Subcutaneous abdominal adipose tissue (tissue), 5 donors: ENCODE measurements at regions not wholly inside any gene's neighbourhood (a gene's known extent, or its start where the extent isn't known, plus 50 kb on each side); places are given as distances from the start of the nearest gene placed in this dataset.

Source experiments
- H3K27ac ChIP-seq: one replicate; pipeline ENCODE4 v1.7.0; 2013; ENCODE audit warnings: low read depth, mild to moderate bottlenecking, inconsistent platforms, low read length, moderate library complexity
- H3K27me3 ChIP-seq, 5 donors: one replicate each; pipeline ENCODE4 v1.7.0; 2013; ENCODE audit warnings: low read length in 5 of 5, inconsistent platforms in 1 of 5; ENCODE audit not compliant: control insufficient read depth in 5 of 5, insufficient read depth in 4 of 5
- H3K36me3 ChIP-seq, 5 donors: one replicate each; pipeline ENCODE4 v1.7.0; 2013; ENCODE audit warnings: low read length in 5 of 5; ENCODE audit not compliant: control insufficient read depth in 5 of 5, insufficient read depth in 5 of 5
- H3K4me1 ChIP-seq, 5 donors: one replicate each; pipeline ENCODE4 v1.7.0; 2013; ENCODE audit warnings: low read length in 5 of 5, mild to moderate bottlenecking in 3 of 5, moderate library complexity in 1 of 5; ENCODE audit not compliant: control insufficient read depth in 5 of 5, insufficient read depth in 5 of 5
- H3K4me3 ChIP-seq, 5 donors: one replicate each; pipeline ENCODE4 v1.7.0; 2013; ENCODE audit warnings: low read length in 5 of 5, low read depth in 1 of 5
- H3K9ac ChIP-seq, 5 donors: one replicate each; pipeline ENCODE4 v1.7.0; 2013; ENCODE audit warnings: low read length in 5 of 5, mild to moderate bottlenecking in 4 of 5, moderate library complexity in 3 of 5
- H3K9me3 ChIP-seq, 5 donors: one replicate each; pipeline ENCODE4 v1.7.0; 2013; ENCODE audit warnings: low read length in 5 of 5; ENCODE audit not compliant: control insufficient read depth in 5 of 5
- donor health status: healthy.
- donor health status: healthy.
- donor health status: healthy.
- donor health status: healthy.
- donor health status: healthy.

DNA sequence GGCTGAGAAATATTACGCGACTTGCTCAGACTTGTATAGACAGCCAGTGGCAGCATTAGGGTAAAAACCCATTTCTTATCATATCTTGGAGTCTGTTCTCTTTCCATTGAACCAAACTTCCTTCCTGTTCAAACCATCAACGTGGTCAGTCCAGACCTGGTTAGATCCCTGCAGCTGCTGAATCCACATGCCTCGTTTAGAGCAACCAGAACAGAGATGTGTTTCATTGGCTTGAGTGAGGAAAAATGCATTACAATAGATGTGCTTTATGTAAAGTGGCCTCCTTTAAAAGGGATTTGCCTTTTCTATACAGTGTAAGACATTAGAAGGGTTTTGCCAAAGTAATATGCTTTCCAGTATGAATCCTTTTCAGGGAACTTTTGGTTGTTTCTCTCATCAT lies 232.4 kb downstream of the MEIS1 start:
- Histone ChIP-seq H3K9ac (no peak overlapping the region), H3K4me3 (no peak overlapping the region), H3K27me3 (no peaks in the 10 kb centered on the region), H3K4me1 (no peaks in the 10 kb centered on the region), H3K9me3 (no peaks in the 10 kb centered on the region), H3K36me3 (no peaks in the 10 kb centered on the region), H3K27ac (no peak overlapping the region)

DNA sequence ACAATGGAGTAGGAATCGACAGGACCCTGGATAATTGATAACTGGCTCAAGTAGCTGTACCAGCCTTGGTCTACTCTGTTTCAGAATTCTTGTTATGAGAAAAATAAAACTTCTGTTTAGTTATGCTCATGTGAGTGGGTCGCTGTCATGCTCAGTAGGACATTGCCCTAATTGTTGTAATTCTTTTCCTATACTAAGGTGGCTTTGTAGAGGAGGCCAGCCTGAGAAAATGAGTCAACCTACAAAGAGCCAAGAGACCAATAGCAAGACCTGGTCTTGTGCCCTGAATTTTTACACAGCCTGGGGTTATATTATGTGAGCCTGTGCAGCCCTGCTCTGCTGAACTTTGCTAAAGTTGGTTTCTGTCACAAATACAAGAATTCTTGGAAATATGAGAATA lies 238.4 kb downstream of the MEIS1 start:
- H3K27ac ChIP-seq: no peak overlapping the region
- no peaks in the 10 kb centered on the region for H3K4me1 ChIP-seq
- H3K9me3 ChIP-seq: no peaks in the 10 kb centered on the region
- H3K4me3 ChIP-seq: no peak overlapping the region
- H3K9ac ChIP-seq: no peak overlapping the region
- no peaks in the 10 kb centered on the region for H3K36me3 ChIP-seq
- H3K27me3 ChIP-seq: no peaks in the 10 kb centered on the region

DNA sequence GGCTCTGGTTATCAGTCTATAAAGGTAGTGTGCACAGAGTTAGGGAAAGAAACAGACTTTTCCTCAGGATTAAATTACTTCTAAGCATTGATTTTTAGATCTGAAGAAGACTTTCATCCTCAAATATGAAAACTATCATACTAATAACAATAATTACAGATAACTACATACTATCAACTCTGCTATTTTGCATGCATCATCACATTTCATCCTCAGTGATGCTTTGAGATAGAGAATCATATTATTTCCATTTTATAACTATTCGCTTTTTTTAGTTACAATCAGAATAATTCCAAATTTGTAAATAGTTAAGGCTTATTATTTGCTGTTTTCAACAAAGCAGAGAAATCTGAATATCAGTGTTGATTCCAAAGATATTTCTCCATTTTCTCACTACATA lies 239.2 kb downstream of the MEIS1 start:
- Histone ChIP-seq H3K4me3 (no peak overlapping the region), H3K9ac (no peak overlapping the region), H3K27me3 (no peaks in the 10 kb centered on the region), H3K36me3 (no peaks in the 10 kb centered on the region), H3K27ac (no peak overlapping the region), H3K9me3 (no peaks in the 10 kb centered on the region), H3K4me1 (no peaks in the 10 kb centered on the region)

DNA sequence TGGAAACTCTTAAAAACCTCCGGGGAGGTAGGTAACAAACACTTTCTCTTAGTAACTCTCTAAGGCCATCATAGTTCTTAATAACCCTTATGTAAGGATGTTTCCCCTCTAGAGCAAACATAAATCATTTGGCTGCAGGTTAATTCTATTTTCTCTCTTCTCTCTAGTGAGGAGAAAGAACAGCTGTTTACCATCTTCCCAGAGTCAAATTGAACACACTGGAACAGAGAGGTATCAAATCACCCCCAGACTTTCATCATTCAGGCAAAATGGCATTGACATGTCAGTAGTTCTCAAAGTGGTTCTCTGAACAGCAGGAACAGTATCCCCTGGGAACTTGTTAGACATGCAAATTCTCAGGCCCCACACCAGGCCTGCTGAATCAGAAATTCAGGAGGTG lies 240.7 kb downstream of the MEIS1 start:
- H3K9ac ChIP-seq: no peak overlapping the region
- no peaks in the 10 kb centered on the region for H3K9me3 ChIP-seq

DNA sequence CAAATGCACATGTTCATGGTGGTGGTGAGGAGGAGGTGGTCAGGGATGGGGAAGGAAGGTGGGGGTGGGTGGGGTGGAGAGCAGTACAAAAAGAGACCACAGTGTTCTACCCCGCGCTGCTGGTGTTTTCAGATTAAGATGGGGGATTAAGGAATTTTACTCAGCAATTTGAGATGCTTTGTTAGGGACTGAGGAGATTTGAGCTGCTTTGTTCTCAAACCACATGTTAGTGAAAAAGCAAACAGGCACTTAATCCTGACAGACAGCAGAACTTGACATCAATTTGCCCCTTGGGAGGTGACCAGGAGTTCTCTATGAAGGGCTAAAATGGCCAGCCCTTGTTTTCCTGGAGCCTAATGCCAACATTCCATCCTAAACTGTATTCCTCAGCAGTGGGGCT lies 244.5 kb downstream of the MEIS1 start:
- Histone ChIP-seq H3K4me3 (no peak overlapping the region), H3K27me3 (no peaks in the 10 kb centered on the region), H3K4me1 (no peaks in the 10 kb centered on the region), H3K27ac (no peak overlapping the region), H3K36me3 (no peaks in the 10 kb centered on the region), H3K9ac (no peak overlapping the region), H3K9me3 (no peaks in the 10 kb centered on the region)

More for the DNA sequence above, 240.7 kb downstream of the MEIS1 start:
- H3K4me1 ChIP-seq: no peaks in the 10 kb centered on the region
- H3K4me3 ChIP-seq: no peak overlapping the region
- H3K36me3 ChIP-seq: no peaks in the 10 kb centered on the region
- no peaks in the 10 kb centered on the region for H3K27me3 ChIP-seq
- H3K27ac ChIP-seq: no peak overlapping the region

DNA sequence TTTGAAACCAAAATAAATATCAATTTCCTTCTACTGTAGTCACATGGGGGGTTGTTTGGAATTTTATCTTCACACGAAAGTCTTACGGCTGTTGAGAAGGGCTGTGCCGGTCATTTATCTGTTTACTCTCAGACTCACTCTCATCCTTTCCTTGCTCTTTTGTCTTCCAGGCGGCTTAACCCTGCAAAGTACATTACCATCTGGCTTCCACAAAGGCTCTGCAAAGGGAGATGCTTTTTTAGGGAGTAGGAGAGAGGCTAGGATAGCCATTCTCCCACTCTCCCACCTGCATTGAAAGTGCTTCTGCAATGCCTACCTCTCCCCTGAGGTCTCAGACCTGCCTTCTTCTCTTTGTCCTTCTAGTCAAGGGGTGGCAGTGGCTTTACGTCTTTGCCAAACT lies 247.6 kb downstream of the MEIS1 start:
- H3K27me3 ChIP-seq: no peaks in the 10 kb centered on the region
- no peaks in the 10 kb centered on the region for H3K36me3 ChIP-seq
- H3K9me3 ChIP-seq: no peaks in the 10 kb centered on the region
- H3K9ac ChIP-seq: no peak overlapping the region
- no peak overlapping the region for H3K4me3 ChIP-seq
- no peak overlapping the region for H3K27ac ChIP-seq
- no peaks in the 10 kb centered on the region for H3K4me1 ChIP-seq

DNA sequence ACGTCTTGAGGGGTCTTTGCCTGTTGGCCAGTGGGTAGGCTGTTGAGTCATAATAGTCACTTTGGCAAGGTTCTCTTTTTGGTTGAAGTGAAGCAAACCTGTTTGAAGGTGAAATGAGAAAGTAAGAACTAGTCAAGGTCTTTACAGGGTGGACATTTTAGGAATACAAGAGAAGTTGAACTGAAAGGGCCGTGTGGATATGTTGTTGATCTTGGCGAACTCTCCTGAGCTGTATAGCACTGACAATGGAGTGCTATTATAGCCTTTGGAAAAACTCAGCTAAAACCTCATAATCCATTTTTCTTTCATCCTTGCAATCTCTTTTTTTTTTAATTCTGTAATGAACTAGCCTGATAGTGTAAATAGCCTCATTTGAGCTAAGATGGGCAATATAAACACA lies 248.1 kb downstream of the MEIS1 start:
- no peaks in the 10 kb centered on the region for H3K36me3 ChIP-seq
- H3K4me3 ChIP-seq: no peak overlapping the region
- H3K9ac ChIP-seq: no peak overlapping the region
- no peaks in the 10 kb centered on the region for H3K9me3 ChIP-seq
- H3K27me3 ChIP-seq: no peaks in the 10 kb centered on the region
- no peaks in the 10 kb centered on the region for H3K4me1 ChIP-seq
- H3K27ac ChIP-seq: no peak overlapping the region

DNA sequence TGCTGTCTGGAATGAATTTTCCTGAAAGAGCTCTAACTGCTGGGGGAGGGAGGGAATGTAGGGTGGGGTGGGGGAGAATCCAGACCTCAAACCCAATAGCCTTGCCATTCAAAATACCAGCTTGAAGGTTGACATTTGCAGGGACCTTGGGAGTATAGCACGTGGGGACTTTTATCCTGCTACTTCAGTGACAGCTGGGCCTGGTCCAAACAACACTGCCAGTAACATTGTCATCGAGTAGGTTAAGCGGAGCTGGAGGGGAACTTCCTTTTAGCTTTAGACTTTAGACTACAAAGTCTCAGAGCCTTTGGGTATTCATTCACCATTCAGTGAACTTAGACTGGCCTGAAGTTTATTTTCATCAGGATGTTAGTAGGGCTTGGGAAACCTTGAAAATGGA lies 248.7 kb downstream of the MEIS1 start:
- no peaks in the 10 kb centered on the region for H3K27me3 ChIP-seq
- no peaks in the 10 kb centered on the region for H3K36me3 ChIP-seq
- H3K9ac ChIP-seq: no peak overlapping the region
- H3K27ac ChIP-seq: no peak overlapping the region
- no peaks in the 10 kb centered on the region for H3K4me1 ChIP-seq
- no peak overlapping the region for H3K4me3 ChIP-seq
- H3K9me3 ChIP-seq: no peaks in the 10 kb centered on the region

DNA sequence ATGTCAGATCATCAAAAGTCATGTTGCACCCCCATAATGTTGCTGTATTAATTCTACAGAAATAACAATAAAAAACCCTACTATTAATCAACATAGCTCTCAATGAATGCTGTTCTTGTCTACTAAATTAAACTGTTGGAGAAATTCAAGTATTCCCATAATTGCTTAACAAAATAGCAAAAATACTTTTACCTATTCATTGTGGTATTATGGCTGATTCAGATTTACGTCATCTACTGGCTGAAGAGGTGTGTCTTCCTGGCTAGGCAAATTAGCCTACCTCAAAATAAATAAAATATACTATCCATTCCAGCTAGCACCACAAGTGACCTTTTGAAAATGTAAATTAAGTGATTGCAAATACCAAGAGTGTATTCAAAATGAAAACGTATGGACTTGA lies 249.4 kb downstream of the MEIS1 start:
- Histone ChIP-seq H3K9me3 (no peaks in the 10 kb centered on the region), H3K27ac (no peak overlapping the region), H3K27me3 (no peaks in the 10 kb centered on the region), H3K36me3 (no peaks in the 10 kb centered on the region), H3K4me1 (no peaks in the 10 kb centered on the region), H3K9ac (no peak overlapping the region), H3K4me3 (no peak overlapping the region)

DNA sequence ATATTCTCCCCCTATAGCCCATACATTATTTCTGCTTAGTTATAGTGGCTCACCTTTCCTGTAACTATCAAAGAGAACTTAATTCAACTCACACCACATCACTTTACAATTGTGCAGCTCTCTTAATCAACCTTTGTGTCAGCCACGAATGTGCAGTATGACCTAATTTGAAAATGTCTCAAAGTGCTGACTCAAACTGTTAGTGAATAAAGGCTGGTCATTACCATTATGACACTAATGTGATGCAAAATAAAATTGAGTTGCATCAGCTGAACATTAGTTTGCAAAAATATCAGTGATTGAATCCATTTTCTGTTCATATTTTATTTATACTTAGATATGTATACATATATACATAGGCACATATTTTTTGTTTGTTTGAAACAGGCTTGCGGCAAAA lies 251.8 kb downstream of the MEIS1 start:
- H3K27ac ChIP-seq: no peak overlapping the region
- no peak overlapping the region for H3K4me3 ChIP-seq
- H3K4me1 ChIP-seq: no peaks in the 10 kb centered on the region
- H3K36me3 ChIP-seq: no peaks in the 10 kb centered on the region
- no peaks in the 10 kb centered on the region for H3K27me3 ChIP-seq
- no peak overlapping the region for H3K9ac ChIP-seq
- no peaks in the 10 kb centered on the region for H3K9me3 ChIP-seq

DNA sequence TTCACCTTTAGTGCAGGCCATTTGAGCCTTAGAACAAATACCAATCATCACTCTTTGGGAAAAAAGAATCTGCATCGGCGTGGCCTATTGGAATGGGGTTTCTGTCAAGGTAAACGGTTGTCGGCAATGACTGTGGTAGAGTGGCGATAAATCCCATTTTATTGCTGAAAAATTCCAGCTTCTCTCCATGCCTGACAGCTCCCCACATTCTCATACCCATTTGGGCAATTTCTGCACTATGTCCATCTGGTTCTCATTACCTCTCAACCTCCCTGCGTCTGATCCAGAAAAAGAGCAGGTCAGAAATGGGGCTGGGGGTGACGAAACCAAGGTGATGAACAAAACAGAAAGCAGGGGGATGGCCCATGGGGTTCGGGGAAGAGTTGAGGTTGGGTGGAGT lies 254.0 kb downstream of the MEIS1 start:
- H3K4me3 ChIP-seq: no peak overlapping the region
- no peak overlapping the region for H3K9ac ChIP-seq
- H3K27ac ChIP-seq: no peak overlapping the region

More for the DNA sequence above, 254.0 kb downstream of the MEIS1 start:
- Histone ChIP-seq H3K36me3 (no peaks in the 10 kb centered on the region), H3K27me3 (no peaks in the 10 kb centered on the region), H3K4me1 (no peaks in the 10 kb centered on the region), H3K9me3 (no peaks in the 10 kb centered on the region)
